Keratinocyte (primary cell): ENCODE measurements at regions not wholly inside any gene's neighbourhood (a gene's known extent, or its start where the extent isn't known, plus 50 kb on each side); places are given as distances from the start of the nearest gene placed in this dataset.

Source experiments
- EZH2 ChIP-seq: IDR thresholded peaks from one replicate; pipeline ENCODE4 v1.6.1; 2012; ENCODE audit warnings: inconsistent platforms, mild to moderate bottlenecking, low read length, moderate library complexity
- TF ChIP-seq, protein P1 (sequence below), 3 experiments: IDR thresholded peaks in 1 of 3; conservative IDR thresholded peaks in 1 of 3; optimal IDR thresholded peaks in 1 of 3; 2 replicates in 2 of 3; 3 replicates in 1 of 3; pipeline versions ENCODE3 to v1.5.1; 2011; ENCODE audit warnings: low read length in 3 of 3, mild to moderate bottlenecking in 3 of 3, moderate library complexity in 2 of 3, control low read depth in 1 of 3, inconsistent platforms in 1 of 3; ENCODE audit not compliant: insufficient read depth in 2 of 3; ENCODE audit errors: extremely low read depth in 1 of 3

GRCh38 chr15:77853008-77853328 lies 220.3 kb upstream of the LINGO1 start:
- TF ChIP-seq, protein P1, sequence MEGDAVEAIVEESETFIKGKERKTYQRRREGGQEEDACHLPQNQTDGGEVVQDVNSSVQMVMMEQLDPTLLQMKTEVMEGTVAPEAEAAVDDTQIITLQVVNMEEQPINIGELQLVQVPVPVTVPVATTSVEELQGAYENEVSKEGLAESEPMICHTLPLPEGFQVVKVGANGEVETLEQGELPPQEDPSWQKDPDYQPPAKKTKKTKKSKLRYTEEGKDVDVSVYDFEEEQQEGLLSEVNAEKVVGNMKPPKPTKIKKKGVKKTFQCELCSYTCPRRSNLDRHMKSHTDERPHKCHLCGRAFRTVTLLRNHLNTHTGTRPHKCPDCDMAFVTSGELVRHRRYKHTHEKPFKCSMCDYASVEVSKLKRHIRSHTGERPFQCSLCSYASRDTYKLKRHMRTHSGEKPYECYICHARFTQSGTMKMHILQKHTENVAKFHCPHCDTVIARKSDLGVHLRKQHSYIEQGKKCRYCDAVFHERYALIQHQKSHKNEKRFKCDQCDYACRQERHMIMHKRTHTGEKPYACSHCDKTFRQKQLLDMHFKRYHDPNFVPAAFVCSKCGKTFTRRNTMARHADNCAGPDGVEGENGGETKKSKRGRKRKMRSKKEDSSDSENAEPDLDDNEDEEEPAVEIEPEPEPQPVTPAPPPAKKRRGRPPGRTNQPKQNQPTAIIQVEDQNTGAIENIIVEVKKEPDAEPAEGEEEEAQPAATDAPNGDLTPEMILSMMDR (optimal IDR thresholded peaks at IDR 0.05 in 1 of 3, IDR thresholded peaks at IDR 0.05 in 1 of 3, conservative IDR thresholded peaks at IDR 0.05 in 1 of 3; ENCODE audit: extremely low read depth in 1 of 3, insufficient read depth in 2 of 3, low read length in 3 of 3): no peak
- TF ChIP-seq EZH2: no peak
